ENCODE measurements at regions not wholly inside any gene's neighbourhood (a gene's known extent, or its start where the extent isn't known, plus 50 kb on each side); places are given as distances from the start of the nearest gene placed in this dataset.

GRCh38 chr4:176413171-176413570 lies 93.4 kb downstream of the SPCS3 start:
- Histone ChIP-seq H3K4me3 (no peak overlapping the region), H3K27me3 (ENCODE audit: insufficient read depth, low read depth) (no peaks in the 10 kb centered on the region), H3K4me1 (replicated peaks; ENCODE audit: insufficient read depth) (no peaks in the 10 kb centered on the region), H3K36me3 (ENCODE audit: low read depth) (no peaks in the 10 kb centered on the region), H3K79me2 (ENCODE audit: low read depth) (no peaks in the 10 kb centered on the region), H2AFZ (no peak overlapping the region), H4K20me1 (ENCODE audit: insufficient read depth) (no peaks in the 10 kb centered on the region), H3F3A (ENCODE audit: insufficient read depth, low read depth) (no peaks in the 10 kb centered on the region), H3K9me3 (ENCODE audit: insufficient read depth, low read depth) (no peaks in the 10 kb centered on the region), H3K4me2 (no peak overlapping the region), H3K9me2 (ENCODE audit: insufficient read depth) (no peaks in the 10 kb centered on the region), H3K27ac (no peak overlapping the region)
- no peak for TF ChIP-seq EZH2 (IDR thresholded peaks at IDR 0.05; ENCODE audit: low read depth)
- TF ChIP-seq CTCF (conservative IDR thresholded peaks at IDR 0.05): no peak
- BruUV-seq (replicated peaks): no TSS peak
- no peak for DNase-seq
- ChIA-PET POLR2A (ENCODE audit: unreplicated experiment) (no interaction called here), CTCF (no interaction called here)
- intact Hi-C loops (cut with micrococcal nuclease; ENCODE audit: unreplicated experiment): no loop called here

DNA sequence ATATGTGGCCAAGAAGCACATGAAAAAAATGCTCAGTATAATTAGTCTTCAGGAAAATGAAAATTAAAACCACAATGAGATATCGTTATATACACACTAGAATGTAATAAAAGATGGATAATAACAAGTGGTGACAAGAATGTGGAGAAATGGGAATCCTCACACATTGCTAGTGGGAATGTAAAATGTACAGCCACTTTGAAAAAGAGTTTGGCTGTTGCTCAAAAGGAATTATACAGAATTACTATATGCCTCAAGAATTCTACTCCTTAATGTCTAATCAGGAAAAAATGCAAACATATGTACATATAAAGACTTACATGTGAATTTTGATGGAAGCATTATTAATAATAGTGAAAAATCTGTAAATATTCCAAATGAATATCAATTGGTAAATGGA lies 102.2 kb downstream of the SPCS3 start:
- Histone ChIP-seq H3K4me1 (replicated peaks; ENCODE audit: insufficient read depth) (no peaks in the 10 kb centered on the region), H3K4me2 (no peak overlapping the region), H3K9me2 (ENCODE audit: insufficient read depth) (no peaks in the 10 kb centered on the region), H2AFZ (no peak overlapping the region), H3K27ac (no peak overlapping the region), H3K4me3 (no peak overlapping the region), H3K79me2 (ENCODE audit: low read depth) (no peaks in the 10 kb centered on the region), H4K20me1 (ENCODE audit: insufficient read depth) (no peaks in the 10 kb centered on the region), H3K27me3 (ENCODE audit: insufficient read depth, low read depth) (no peaks in the 10 kb centered on the region), H3K36me3 (ENCODE audit: low read depth) (no peaks in the 10 kb centered on the region), H3F3A (ENCODE audit: insufficient read depth, low read depth) (no peaks in the 10 kb centered on the region), H3K9me3 (ENCODE audit: insufficient read depth, low read depth) (no peaks in the 10 kb centered on the region)
- ChIA-PET POLR2A (ENCODE audit: unreplicated experiment) (no interaction called here), CTCF (no interaction called here)
- intact Hi-C loops (cut with micrococcal nuclease; ENCODE audit: unreplicated experiment): no loop called here
- TF ChIP-seq EZH2 (IDR thresholded peaks at IDR 0.05; ENCODE audit: low read depth) (no peak), CTCF (conservative IDR thresholded peaks at IDR 0.05) (no peak)
- no peak for DNase-seq
- BruUV-seq (replicated peaks): no TSS peak

GRCh38 chr4:176422511-176422910 lies 102.7 kb downstream of the SPCS3 start:
- BruUV-seq (replicated peaks): no TSS peak
- Histone ChIP-seq H3K27ac (no peak overlapping the region), H3K27me3 (ENCODE audit: insufficient read depth, low read depth) (no peaks in the 10 kb centered on the region), H4K20me1 (ENCODE audit: insufficient read depth) (no peaks in the 10 kb centered on the region), H3K4me1 (replicated peaks; ENCODE audit: insufficient read depth) (no peaks in the 10 kb centered on the region), H3K36me3 (ENCODE audit: low read depth) (no peaks in the 10 kb centered on the region), H3K9me3 (ENCODE audit: insufficient read depth, low read depth) (no peaks in the 10 kb centered on the region), H3F3A (ENCODE audit: insufficient read depth, low read depth) (no peaks in the 10 kb centered on the region), H3K9me2 (ENCODE audit: insufficient read depth) (no peaks in the 10 kb centered on the region), H3K79me2 (ENCODE audit: low read depth) (no peaks in the 10 kb centered on the region), H3K4me3 (no peak overlapping the region), H2AFZ (no peak overlapping the region), H3K4me2 (no peak overlapping the region)
- no peak for DNase-seq
- ChIA-PET CTCF (no interaction called here), POLR2A (ENCODE audit: unreplicated experiment) (no interaction called here)
- intact Hi-C loops (cut with micrococcal nuclease; ENCODE audit: unreplicated experiment): no loop called here
- TF ChIP-seq EZH2 (IDR thresholded peaks at IDR 0.05; ENCODE audit: low read depth) (no peak), CTCF (conservative IDR thresholded peaks at IDR 0.05) (no peak)
